H1 (cell line): ENCODE measurements at regions not wholly inside any gene's neighbourhood (a gene's known extent, or its start where the extent isn't known, plus 50 kb on each side); places are given as distances from the start of the nearest gene placed in this dataset.

Experiments used
- CTCF ChIA-PET: fragments of 300-600 bp; sonication (Branson Sonifier 250); formaldehyde crosslinking; loops from one replicate; lab custom pipeline; 2021; ENCODE audit not compliant: partially characterized antibody; lab: Charles Lee
- POLR2A ChIA-PET: fragments of 300-600 bp; sonication (Branson Sonifier 250); formaldehyde crosslinking; loops from one replicate; lab custom pipeline; 2021; ENCODE audit warnings: inconsistent platforms; ENCODE audit not compliant: partially characterized antibody; lab: Charles Lee
- DNase-seq, 2 experiments: peaks; one replicate each; pipeline versions ENCODE4 v3.0.0 to v3.0.0-alpha.2; 2010 to 2022; ENCODE audit warnings: low spot score in 2 of 2, low read depth in 1 of 2, mixed read lengths in 1 of 2
- FAIRE-seq: peaks from 2 replicates; lab custom pipeline; 2011; peaks lifted over from hg19 to GRCh38; lab: Jason Lieb, UNC
- H2AFZ ChIP-seq: 2 replicates; pipeline ENCODE4 v1.8.1; 2012; ENCODE audit warnings: low read length, inconsistent platforms
- H2AK5ac ChIP-seq: 2 replicates; pipeline ENCODE4 v1.6.1; 2013; ENCODE audit warnings: low read depth, low read length
- H2BK120ac ChIP-seq: replicated peaks from 2 replicates; pipeline ENCODE3; 2013; ENCODE audit warnings: low read depth, low read length, inconsistent platforms
- H2BK12ac ChIP-seq: 2 replicates; pipeline ENCODE4 v1.6.1; 2013; ENCODE audit warnings: low read depth, low read length
- H2BK15ac ChIP-seq: 2 replicates; pipeline ENCODE4 v1.6.1; 2013; ENCODE audit warnings: low read length
- H2BK20ac ChIP-seq: 2 replicates; pipeline ENCODE4 v1.6.1; 2013; ENCODE audit warnings: low read length
- H2BK5ac ChIP-seq: 2 replicates; pipeline ENCODE4 v1.6.1; 2013; ENCODE audit warnings: low read depth, low read length
- H3K14ac ChIP-seq: 2 replicates; pipeline ENCODE4 v1.6.1; 2013; ENCODE audit warnings: inconsistent platforms; ENCODE audit not compliant: insufficient read length
- H3K18ac ChIP-seq: 2 replicates; pipeline ENCODE4 v1.6.1; 2013; ENCODE audit warnings: low read length; ENCODE audit errors: extremely low read depth
- H3K23ac ChIP-seq: 2 replicates; pipeline ENCODE4 v1.6.1; 2013; ENCODE audit warnings: inconsistent platforms; ENCODE audit not compliant: insufficient read length
- H3K23me2 ChIP-seq: 2 replicates; pipeline ENCODE4 v1.6.1; 2013; ENCODE audit warnings: low read depth, low read length
- H3K27ac ChIP-seq: 2 replicates; pipeline ENCODE4 v1.6.1; 2011; ENCODE audit warnings: low read depth, low read length, inconsistent platforms
- H3K27me3 ChIP-seq, 4 experiments: replicated peaks in 1 of 4; 1 replicate in 1 of 4; 2 replicates in 3 of 4; pipeline versions ENCODE4 v1.6.1 to v1.8.1; 2011 to 2013; ENCODE audit warnings: low read length in 3 of 4, mild to moderate bottlenecking in 3 of 4, inconsistent platforms in 2 of 4, mixed read lengths in 2 of 4, moderate library complexity in 1 of 4; ENCODE audit not compliant: control insufficient read depth in 3 of 4, insufficient read depth in 3 of 4; ENCODE audit errors: extremely low read depth in 1 of 4
- H3K36me3 ChIP-seq, 4 experiments: 2 replicates each; pipeline versions ENCODE4 v1.6.1 to v1.8.1; 2011 to 2013; ENCODE audit warnings: mild to moderate bottlenecking in 4 of 4, low read length in 3 of 4, moderate library complexity in 2 of 4, control low read depth in 1 of 4, inconsistent platforms in 1 of 4; ENCODE audit not compliant: insufficient read depth in 4 of 4, control insufficient read depth in 2 of 4
- H3K4ac ChIP-seq: replicated peaks from 2 replicates; pipeline ENCODE3; 2013; ENCODE audit warnings: low read length, low read depth, mixed read lengths, inconsistent platforms; ENCODE audit not compliant: insufficient read length
- H3K4me1 ChIP-seq, 4 experiments: replicated peaks in 1 of 4; 1 replicate in 1 of 4; 2 replicates in 3 of 4; pipeline versions ENCODE4 v1.6.1 to v1.8.1; 2011 to 2013; ENCODE audit warnings: low read length in 3 of 4, inconsistent platforms in 2 of 4, mixed read lengths in 1 of 4; ENCODE audit not compliant: insufficient read depth in 4 of 4, control insufficient read depth in 3 of 4
- H3K4me2 ChIP-seq, 2 experiments: 2 replicates each; pipeline versions ENCODE4 v1.6.1 to v1.8.1; 2011 to 2013; ENCODE audit warnings: low read depth in 2 of 2, low read length in 2 of 2, control low read depth in 1 of 2, inconsistent platforms in 1 of 2, mild to moderate bottlenecking in 1 of 2; ENCODE audit not compliant: insufficient read depth in 1 of 2
- H3K4me3 ChIP-seq, 4 experiments: fragments of 200-600, 300-600 bp in 1 of 4; sonication (generic), shearing (Covaris generic), sonication (Bioruptor Twin) in 1 of 4; 2 replicates each; pipeline versions ENCODE4 v1.5.1 to v1.8.1; 2011 to 2016; ENCODE audit warnings: low read length in 4 of 4, low read depth in 3 of 4, control low read depth in 2 of 4, inconsistent platforms in 2 of 4, mild to moderate bottlenecking in 2 of 4, mixed read lengths in 1 of 4, moderate library complexity in 1 of 4; ENCODE audit not compliant: insufficient read depth in 2 of 4; ENCODE audit errors: extremely low read depth in 1 of 4
- H3K56ac ChIP-seq: replicated peaks from 2 replicates; pipeline ENCODE3; 2013; ENCODE audit warnings: low read depth, mild to moderate bottlenecking, mixed read lengths, low read length, inconsistent platforms; ENCODE audit not compliant: insufficient read length
- H3K79me1 ChIP-seq: 2 replicates; pipeline ENCODE4 v1.6.1; 2013; ENCODE audit warnings: low read depth, low read length, control low read depth
- H3K79me2 ChIP-seq, 2 experiments: 2 replicates each; pipeline versions ENCODE4 v1.6.1 to v1.8.1; 2012 to 2013; ENCODE audit warnings: low read length in 2 of 2, mild to moderate bottlenecking in 2 of 2, inconsistent platforms in 1 of 2; ENCODE audit not compliant: insufficient read depth in 2 of 2, control insufficient read depth in 1 of 2
- H3K9ac ChIP-seq, 4 experiments: replicated peaks in 1 of 4; 1 replicate in 1 of 4; 2 replicates in 3 of 4; pipeline versions ENCODE4 v1.6.1 to v1.8.1; 2011 to 2013; ENCODE audit warnings: low read depth in 3 of 4, low read length in 3 of 4, control low read depth in 2 of 4, mild to moderate bottlenecking in 2 of 4, moderate library complexity in 2 of 4, inconsistent platforms in 1 of 4; ENCODE audit errors: extremely low read depth in 1 of 4
- H3K9me3 ChIP-seq, 2 experiments: 2 replicates each; pipeline versions ENCODE4 v1.6.1 to v1.8.1; 2012 to 2013; ENCODE audit warnings: mild to moderate bottlenecking in 2 of 2, moderate library complexity in 2 of 2, control low read depth in 1 of 2, inconsistent platforms in 1 of 2, low read depth in 1 of 2, low read length in 1 of 2, mixed read lengths in 1 of 2; ENCODE audit not compliant: insufficient read depth in 2 of 2
- H4K20me1 ChIP-seq, 2 experiments: replicated peaks in 1 of 2; 2 replicates each; pipeline versions ENCODE3 to v1.8.1; 2011 to 2013; ENCODE audit warnings: inconsistent platforms in 2 of 2, low read length in 2 of 2, mild to moderate bottlenecking in 1 of 2; ENCODE audit not compliant: insufficient read depth in 2 of 2, control insufficient read depth in 1 of 2
- H4K5ac ChIP-seq: 2 replicates; pipeline ENCODE4 v1.6.1; 2013; ENCODE audit warnings: low read length, low read depth, mixed read lengths, inconsistent platforms; ENCODE audit not compliant: insufficient read length
- H4K8ac ChIP-seq: 2 replicates; pipeline ENCODE4 v1.8.0; 2013; ENCODE audit warnings: mild to moderate bottlenecking, moderate library complexity, low read length, inconsistent platforms; ENCODE audit not compliant: insufficient read depth; ENCODE audit errors: extremely low read depth
- H4K91ac ChIP-seq: replicated peaks from 2 replicates; pipeline ENCODE3; 2013; ENCODE audit warnings: low read length, mixed read lengths, inconsistent platforms; ENCODE audit not compliant: insufficient read length
- FOSL1 ChIP-seq: IDR thresholded peaks from 2 replicates; pipeline ENCODE4 v1.6.1; 2011; ENCODE audit warnings: mild to moderate bottlenecking, low read depth, low read length, moderate library complexity; ENCODE audit not compliant: insufficient read depth
- RAD21 ChIP-seq, 2 experiments: IDR thresholded peaks in 1 of 2; conservative IDR thresholded peaks in 1 of 2; 2 replicates each; pipeline ENCODE4 v1.6.1; 2011; ENCODE audit warnings: low read depth in 2 of 2, low read length in 2 of 2, improper control_type of control experiment in 1 of 2, inconsistent platforms in 1 of 2, mild to moderate bottlenecking in 1 of 2, moderate library complexity in 1 of 2
- RFX5 ChIP-seq: IDR thresholded peaks from 2 replicates; pipeline ENCODE4 v1.6.1; 2011; ENCODE audit warnings: low read depth, low read length, improper control_type of control experiment, borderline replicate concordance
- YY1 ChIP-seq: IDR thresholded peaks from 2 replicates; pipeline ENCODE4 v1.6.1; 2011; ENCODE audit warnings: low read depth, mild to moderate bottlenecking, low read length

- Histone ChIP-seq H2BK120ac (no peak overlapping the region), H3K4me2 (no peak overlapping the region), H2AK5ac (no peak overlapping the region), H3K23ac (no peak overlapping the region), H3K4me1 (0 out of 7 replicates have a peak, but pooled peaks cover 0 to 4% (median 0%) of the 10 kb centered on the region in 4 experiments), H2BK12ac (no peak overlapping the region), H3K36me3 (no peaks in the 10 kb centered on the region), H4K91ac (no peak overlapping the region), H3K4ac (no peak overlapping the region), H3K4me3 (no peak overlapping the region), H4K8ac (no peak overlapping the region), H3K56ac (no peak overlapping the region), H2BK15ac (no peak overlapping the region), H3K79me1 (no peaks in the 10 kb centered on the region), H3K27ac (no peak overlapping the region), H2BK20ac (no peak overlapping the region), H3K14ac (no peak overlapping the region), H4K20me1 (no peaks in the 10 kb centered on the region), H2BK5ac (no peak overlapping the region), H3K79me2 (no peaks in the 10 kb centered on the region), H3K9ac (no peak overlapping the region), H3K9me3 (peaks cover 0 to 2% of the 10 kb centered on the region in 2 experiments; a peak in 1 of 4 replicates), H2AFZ (no peak overlapping the region), H4K5ac (no peak overlapping the region), H3K23me2 (no peaks in the 10 kb centered on the region), H3K18ac (no peak overlapping the region), H3K27me3 (no peaks in the 10 kb centered on the region)
- DNase-seq: no peak
- TF ChIP-seq RAD21 (IDR thresholded peaks at IDR 0.05 in 1 of 2, conservative IDR thresholded peaks at IDR 0.05 in 1 of 2; ENCODE audit: low read depth in 2 of 2, low read length in 2 of 2) (no peak), YY1 (no peak), RFX5 (no peak), FOSL1 (no peak)
- ChIA-PET CTCF (interaction anchor here (0.6 to 1.6 kb wide), 2 partner anchors 10 to 221 kb away, joined by 3 to 5 read pairs; no protein-coding TSS in a partner anchor), POLR2A (no interaction called here)
- no peak for FAIRE-seq
Observed at GRCh38 chr18:78183815-78184214, 795.8 kb upstream of the SALL3 start.
